HEK293T (cell line): ENCODE measurements at regions not wholly inside any gene's neighbourhood (a gene's known extent, or its start where the extent isn't known, plus 50 kb on each side); places are given as distances from the start of the nearest gene placed in this dataset.

Experiments
- CTCF ChIA-PET: fragments of 350-600 bp; formaldehyde crosslinking; extraction: SDS; loops from one replicate; lab custom pipeline; 2021; ENCODE audit warnings: antibody characterized with exemption, inconsistent platforms; lab: Yijun Ruan, JAX
- POLR2A ChIA-PET: fragments of 350-600 bp; formaldehyde crosslinking; extraction: SDS; loops from one replicate; lab custom pipeline; 2020; ENCODE audit warnings: antibody characterized with exemption, inconsistent platforms; lab: Yijun Ruan, JAX
- DNase-seq: peaks from one replicate; pipeline ENCODE4 v3.0.0; 2012; ENCODE audit warnings: mixed read lengths; ENCODE audit errors: extremely low spot score
- ARNT ChIP-seq: fragments of 450-650 bp; IDR thresholded peaks from 2 replicates; pipeline ENCODE4 v1.6.1; 2017; ENCODE audit warnings: mild to moderate bottlenecking
- BHLHE40 ChIP-seq: fragments of 450-650 bp; IDR thresholded peaks from 2 replicates; pipeline ENCODE4 v1.6.1; 2016; ENCODE audit warnings: mild to moderate bottlenecking, moderate library complexity, borderline replicate concordance
- CTBP1 ChIP-seq: fragments of 450-650 bp; IDR thresholded peaks from 2 replicates; pipeline ENCODE4 v1.6.1; 2016; ENCODE audit warnings: borderline replicate concordance
- ELF4 ChIP-seq: fragments of 450-650 bp; IDR thresholded peaks from 2 replicates; pipeline ENCODE4 v1.6.1; 2017; ENCODE audit warnings: antibody characterized with exemption
- FOXA1 ChIP-seq: fragments of 450-650 bp; IDR thresholded peaks from 2 replicates; pipeline ENCODE4 v1.6.1; 2016; ENCODE audit warnings: mild to moderate bottlenecking
- FOXK2 ChIP-seq: fragments of 450-650 bp; IDR thresholded peaks from 2 replicates; pipeline ENCODE4 v1.6.1; 2016; ENCODE audit warnings: mild to moderate bottlenecking
- FOXM1 ChIP-seq: fragments of 450-650 bp; IDR thresholded peaks from 2 replicates; pipeline ENCODE4 v1.6.1; 2017; ENCODE audit warnings: mild to moderate bottlenecking, borderline replicate concordance
- HDGF ChIP-seq: fragments of 450-650 bp; IDR thresholded peaks from 2 replicates; pipeline ENCODE4 v1.6.1; 2017; ENCODE audit warnings: antibody characterized with exemption, borderline replicate concordance
- L3MBTL2 ChIP-seq: fragments of 450-650 bp; conservative IDR thresholded peaks from 2 replicates; pipeline ENCODE4 v1.6.1; 2016; ENCODE audit warnings: mild to moderate bottlenecking
- LEF1 ChIP-seq: fragments of 450-650 bp; IDR thresholded peaks from 2 replicates; pipeline ENCODE4 v1.6.1; 2017; ENCODE audit warnings: mild to moderate bottlenecking, borderline replicate concordance
- NFRKB ChIP-seq: fragments of 450-650 bp; IDR thresholded peaks from 2 replicates; pipeline ENCODE4 v1.6.1; 2016; ENCODE audit warnings: mild to moderate bottlenecking, moderate library complexity
- PKNOX1 ChIP-seq: fragments of 450-650 bp; IDR thresholded peaks from 2 replicates; pipeline ENCODE4 v1.6.1; 2016
- SP1 ChIP-seq: fragments of 450-650 bp; IDR thresholded peaks from 2 replicates; pipeline ENCODE4 v1.6.1; 2017
- SUZ12 ChIP-seq: fragments of 450-650 bp; IDR thresholded peaks from 2 replicates; pipeline ENCODE4 v1.6.1; 2016; ENCODE audit warnings: mild to moderate bottlenecking
- TARDBP ChIP-seq: fragments of 450-650 bp; IDR thresholded peaks from 2 replicates; pipeline ENCODE4 v1.6.1; 2016
- ZNF384 ChIP-seq: fragments of 450-650 bp; IDR thresholded peaks from 2 replicates; pipeline ENCODE4 v1.6.1; 2016

- POLR2A ChIA-PET, result no interaction called here
- CTCF ChIA-PET, result no interaction called here
- TF ChIP-seq ELF4, result no peak
- TF ChIP-seq PKNOX1, result no peak
- no peak for TF ChIP-seq TARDBP
- no peak for TF ChIP-seq SUZ12
- TF ChIP-seq FOXK2, result no peak
- DNase-seq, result no peak
These were observed 72.3 kb upstream of the RBBP8 start for GRCh38 chr18:22860807-22861206.

- no peak for DNase-seq
- TF ChIP-seq SP1 (no peak), FOXA1 (no peak)
- POLR2A ChIA-PET, result no interaction called here
- CTCF ChIA-PET, result interaction anchor here (0.6 kb wide), 1 partner anchor 158 kb away, joined by 4 read pairs; no protein-coding TSS in a partner anchor
These were observed 67.6 kb upstream of the RBBP8 start for GRCh38 chr18:22865354-22866116.

GRCh38 chr18:22868831-22869230 lies 64.3 kb upstream of the RBBP8 start:
- TF ChIP-seq CTBP1 (no peak), TARDBP (no peak), FOXA1 (no peak), L3MBTL2 (no peak), NFRKB (no peak), FOXK2 (no peak), ELF4 (no peak), PKNOX1 (no peak), HDGF (no peak), SP1 (no peak), ZNF384 (no peak), SUZ12 (no peak), FOXM1 (no peak), BHLHE40 (no peak), LEF1 (no peak), ARNT (no peak)
- ChIA-PET POLR2A (no interaction called here), CTCF (no interaction called here)
- DNase-seq, result no peak

GRCh38 chr18:22871809-22872525 lies 61.2 kb upstream of the RBBP8 start:
- DNase-seq, result no peak
- TF ChIP-seq CTBP1 (no peak), FOXM1 (no peak), FOXA1 (no peak), ZNF384 (no peak), PKNOX1 (no peak), HDGF (no peak)
- ChIA-PET POLR2A (no interaction called here), CTCF (no interaction called here)

GRCh38 chr18:22872900-22873537 lies 60.1 kb upstream of the RBBP8 start:
- DNase-seq, result no peak
- no peak for TF ChIP-seq ARNT
- no peak for TF ChIP-seq ZNF384
- TF ChIP-seq SUZ12, result no peak
- no peak for TF ChIP-seq CTBP1
- no peak for TF ChIP-seq TARDBP
- TF ChIP-seq ELF4, result no peak
- TF ChIP-seq SP1, result no peak
- no peak for TF ChIP-seq L3MBTL2
- no peak for TF ChIP-seq HDGF
- no peak for TF ChIP-seq LEF1
- TF ChIP-seq FOXK2, result no peak
- no peak for TF ChIP-seq FOXA1
- no peak for TF ChIP-seq BHLHE40
- ChIA-PET POLR2A (no interaction called here), CTCF (interaction anchor here (0.7 kb wide), 1 partner anchor 10 kb away, joined by 3 read pairs; no protein-coding TSS in a partner anchor)

- ChIA-PET CTCF (no interaction called here), POLR2A (no interaction called here)
- no peak for DNase-seq
These were observed 53.8 kb upstream of the RBBP8 start for GRCh38 chr18:22879293-22879692.

More at GRCh38 chr18:22879293-22879692, 53.8 kb upstream of the RBBP8 start:
- TF ChIP-seq TARDBP (no peak), ELF4 (no peak), HDGF (no peak), FOXA1 (no peak), SUZ12 (no peak), FOXM1 (no peak), PKNOX1 (no peak), ARNT (no peak), L3MBTL2 (no peak), SP1 (no peak), CTBP1 (no peak), ZNF384 (no peak)
